Hematopoietic multipotent progenitor cell treated with erythropoietin and hydrocortisone succinate and interleukin-3 and kit ligand, for 15 days (in vitro differentiated cells): ENCODE measurements at regions not wholly inside any gene's neighbourhood (a gene's known extent, or its start where the extent isn't known, plus 50 kb on each side); places are given as distances from the start of the nearest gene placed in this dataset.

Experiments used
- DNase-seq: peaks from one replicate; pipeline ENCODE4 v3.0.0-alpha.2; 2015; ENCODE audit warnings: low spot score

GRCh38 chr7:130880668-130881067 is 146.7 kb upstream of the KLF14 start:
- DNase-seq = no peak

DNA sequence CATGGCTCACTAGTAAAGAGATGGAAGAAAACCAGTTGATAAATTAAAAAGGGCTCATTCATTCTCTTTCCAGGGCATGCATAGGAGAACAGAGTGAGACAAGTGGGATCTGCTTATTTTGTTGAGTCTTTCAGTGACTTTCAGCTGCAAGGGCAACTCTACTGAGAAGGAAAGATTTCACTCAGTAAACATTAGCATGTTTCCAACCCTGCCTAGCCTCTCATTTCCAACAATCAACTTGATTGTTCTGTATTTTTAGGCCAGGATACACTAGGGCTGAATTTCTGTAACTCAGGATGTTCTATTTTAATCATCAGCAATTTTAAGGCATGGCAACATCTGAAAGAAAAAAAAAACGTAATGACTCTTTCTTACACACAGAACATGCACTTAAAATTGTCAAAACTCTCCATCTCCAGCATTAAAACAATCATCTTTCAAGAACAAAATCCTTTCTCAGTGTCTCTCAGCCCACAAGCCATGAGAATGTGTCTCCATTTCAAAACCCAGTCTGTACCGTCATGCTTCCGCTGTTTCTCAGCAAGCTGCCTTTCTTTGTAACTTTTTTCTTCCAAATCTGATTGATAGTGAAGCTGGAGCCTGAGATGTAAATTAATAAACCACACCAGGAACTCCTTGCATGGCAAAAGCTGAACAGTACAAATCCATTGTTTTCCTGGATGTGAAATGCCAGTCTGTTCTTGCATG is 147.2 kb upstream of the KLF14 start:
- DNase-seq = no peak

DNA sequence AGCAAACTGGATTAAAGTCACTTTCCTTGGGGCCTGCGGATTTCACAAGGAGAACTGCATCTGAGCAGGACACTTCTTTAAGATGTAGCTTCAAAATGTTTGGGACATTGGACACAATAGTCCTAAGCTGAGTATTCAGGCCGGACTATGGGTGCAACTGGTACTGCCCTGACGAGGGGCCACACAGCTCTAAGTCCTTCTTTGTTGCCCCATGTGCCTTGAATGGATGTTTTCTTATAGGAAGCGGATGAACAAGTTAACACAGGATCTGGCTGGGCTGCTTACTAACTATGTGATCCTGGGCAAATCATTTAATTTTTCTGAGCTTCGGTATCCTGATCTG is 147.8 kb upstream of the KLF14 start:
- no peak for DNase-seq

DNA sequence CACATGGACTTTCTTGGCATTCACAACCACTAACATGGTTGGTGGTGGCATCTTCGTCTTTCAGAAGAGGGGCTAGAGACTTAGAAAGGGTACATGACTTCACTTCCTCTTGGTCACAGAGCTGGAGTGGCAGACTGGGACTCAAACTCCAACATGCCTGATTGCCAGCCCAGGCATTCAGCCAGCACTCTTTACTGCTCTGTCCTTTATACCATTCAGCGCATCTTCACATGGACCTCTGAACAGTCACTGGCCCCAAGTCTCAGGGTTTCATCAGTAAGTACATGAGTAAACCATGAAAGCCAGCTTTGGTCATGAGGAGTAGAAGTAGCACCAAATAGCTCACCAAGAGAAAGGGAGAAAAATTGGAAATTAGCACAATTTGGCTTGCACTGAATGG is 148.4 kb upstream of the KLF14 start:
- DNase-seq = no peak

DNA sequence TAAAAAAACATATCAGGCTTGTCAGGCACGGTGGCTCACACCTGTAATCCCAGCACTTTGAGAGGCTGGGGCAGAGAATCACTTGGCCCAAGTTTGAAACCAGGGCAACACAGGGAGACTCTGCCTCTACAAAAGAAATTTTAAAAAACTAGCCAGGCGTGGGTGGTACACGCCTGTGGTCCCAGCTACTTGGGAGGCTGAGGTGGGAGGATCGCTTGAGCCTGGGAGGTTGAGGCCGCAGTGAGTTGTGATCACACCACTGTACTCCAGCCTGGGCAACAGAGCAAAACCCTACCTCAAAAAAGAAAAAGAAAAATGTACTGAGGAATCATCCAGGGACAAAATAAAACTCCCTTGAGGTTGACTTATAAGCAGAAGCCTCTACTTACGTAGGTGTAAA is 149.9 kb upstream of the KLF14 start:
- no peak for DNase-seq

- DNase-seq = no peak
Measured at GRCh38 chr7:130884437-130885417, 150.7 kb upstream of the KLF14 start.

DNA sequence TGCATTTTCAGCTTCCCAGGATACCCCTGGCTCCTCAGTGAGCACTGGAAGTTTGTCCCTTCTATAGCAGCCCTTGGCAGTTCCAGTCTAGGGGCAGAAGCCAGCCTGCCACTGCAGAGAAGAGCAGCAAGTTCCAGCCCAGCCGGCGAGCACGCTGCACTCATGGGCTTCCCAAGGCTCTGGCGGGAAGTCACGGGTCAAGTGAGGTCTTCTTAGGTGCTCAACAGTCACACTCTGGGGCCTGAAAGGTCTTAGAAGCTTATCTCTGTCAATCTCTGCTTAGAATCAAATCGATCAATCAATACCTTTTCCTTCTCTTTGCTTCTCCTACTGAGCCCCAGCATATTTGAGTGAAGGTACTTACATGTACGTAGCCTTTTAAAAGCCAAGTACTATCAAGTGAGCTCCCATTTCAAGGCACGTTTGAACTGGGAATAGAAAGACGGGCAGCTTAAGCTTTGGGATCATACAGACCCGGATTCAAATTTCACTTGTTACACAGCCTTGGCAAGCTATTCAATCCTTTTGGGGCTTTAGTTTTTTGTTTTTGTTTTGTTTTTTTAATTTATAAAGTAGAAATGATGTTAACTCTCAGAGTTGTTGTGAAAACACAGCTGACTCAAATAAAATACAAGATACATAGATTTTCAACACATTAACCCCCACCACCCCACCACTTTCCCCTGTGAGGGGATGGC is 152.6 kb upstream of the KLF14 start:
- DNase-seq = no peak

DNA sequence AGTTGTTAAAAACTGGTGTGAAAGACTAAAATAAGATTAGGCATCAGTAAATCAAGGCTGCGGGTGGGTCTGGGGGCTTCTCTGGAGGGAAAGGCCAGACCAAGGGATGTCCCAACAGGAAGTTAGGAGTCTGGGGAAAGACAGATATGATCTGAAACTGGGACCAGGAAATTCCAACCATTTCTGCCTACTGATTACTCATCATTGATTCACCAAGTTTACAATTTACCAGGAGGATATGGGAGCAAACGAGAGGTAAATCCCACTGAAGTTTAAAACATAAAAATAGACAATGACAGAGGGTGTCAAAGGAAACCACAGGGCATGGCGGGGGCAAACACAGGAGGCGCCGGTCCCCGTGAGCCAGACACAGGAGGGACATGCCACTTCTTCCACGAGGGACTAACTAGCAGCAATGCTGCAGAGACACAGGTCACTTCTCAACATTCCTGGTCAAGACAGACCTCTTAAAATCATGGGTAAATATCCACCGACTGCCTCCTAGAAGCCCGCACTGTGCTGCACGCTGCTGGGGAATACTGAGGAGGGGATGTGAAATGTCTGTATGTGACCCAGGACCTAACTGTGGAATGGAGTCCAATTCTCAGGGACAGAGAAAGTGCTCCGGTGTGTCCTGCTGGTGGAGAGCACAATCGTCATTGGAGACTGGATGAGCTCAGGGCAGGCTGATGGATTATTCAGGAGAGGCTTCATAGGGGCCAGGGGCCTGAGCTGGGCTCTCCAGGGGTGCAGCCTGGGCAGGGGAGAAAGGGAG is 153.4 kb upstream of the KLF14 start:
- no peak for DNase-seq

DNA sequence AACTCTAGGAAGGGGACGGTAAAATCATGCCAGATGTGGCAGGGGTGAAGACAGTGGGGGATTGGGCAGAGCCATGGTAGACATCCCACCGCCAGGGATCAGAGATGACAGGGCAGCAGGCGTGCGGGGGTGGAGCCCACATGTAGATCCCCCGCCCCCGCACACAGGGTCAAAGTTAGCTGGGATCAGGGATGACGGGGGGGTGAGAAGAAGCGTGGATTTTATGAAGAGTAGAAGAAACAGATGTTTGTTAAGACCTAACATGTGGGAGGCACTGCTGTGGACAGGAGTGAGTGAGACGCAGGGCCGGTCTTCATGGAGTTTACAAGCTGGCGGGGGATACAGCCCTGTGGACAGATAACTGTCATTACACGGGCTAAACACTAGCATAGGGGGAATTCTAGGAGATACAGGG is 154.0 kb upstream of the KLF14 start:
- DNase-seq = no peak

- no peak for DNase-seq
Measured at GRCh38 chr7:130888468-130888867, 154.5 kb upstream of the KLF14 start.

DNA sequence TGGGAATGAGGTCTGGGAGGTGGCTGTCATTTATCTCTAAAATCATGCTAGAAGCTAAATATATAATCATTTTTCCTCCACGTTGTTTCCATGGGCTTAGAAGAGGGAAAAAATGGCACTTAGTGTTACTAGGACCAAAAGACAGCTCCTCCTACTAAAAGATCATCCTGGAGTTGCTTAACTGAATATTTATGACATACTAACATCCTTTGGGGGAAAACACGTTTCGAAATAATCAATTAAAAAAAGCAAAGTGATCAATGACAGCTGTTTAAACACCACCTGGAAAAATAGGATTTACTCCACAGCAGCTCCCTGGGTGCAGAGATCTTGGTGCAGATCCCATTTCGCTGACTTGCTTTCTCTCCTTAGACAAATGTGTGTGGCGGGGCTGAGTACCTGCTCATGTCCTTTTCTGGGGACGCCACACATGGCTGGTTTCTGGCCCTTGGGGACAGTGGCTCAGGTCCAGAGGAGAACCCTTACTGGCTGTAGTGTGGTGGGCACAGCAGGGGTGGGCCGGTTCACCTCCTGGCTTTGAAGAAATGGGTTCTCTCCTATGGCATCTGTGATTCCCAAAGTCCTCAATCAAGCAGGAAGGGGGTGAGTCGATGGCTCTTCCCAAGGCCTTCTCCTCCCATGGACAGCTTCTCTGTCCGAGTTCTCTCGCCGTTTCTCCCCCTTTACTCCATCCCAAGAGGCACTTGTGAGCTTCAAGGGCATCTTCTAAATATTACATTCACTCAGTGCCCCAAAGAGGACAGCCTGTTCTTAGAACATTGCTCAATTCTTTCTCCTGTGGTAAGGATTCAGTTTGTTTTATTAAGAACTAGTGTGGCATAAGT is 156.4 kb upstream of the KLF14 start:
- no peak for DNase-seq

GRCh38 chr7:130891254-130892094 is 157.5 kb upstream of the KLF14 start:
- no peak for DNase-seq

- DNase-seq = no peak
Measured at GRCh38 chr7:130893441-130893894, 159.5 kb upstream of the KLF14 start.

- DNase-seq = no peak
Measured at GRCh38 chr7:130894146-130894908, 160.3 kb upstream of the KLF14 start.

DNA sequence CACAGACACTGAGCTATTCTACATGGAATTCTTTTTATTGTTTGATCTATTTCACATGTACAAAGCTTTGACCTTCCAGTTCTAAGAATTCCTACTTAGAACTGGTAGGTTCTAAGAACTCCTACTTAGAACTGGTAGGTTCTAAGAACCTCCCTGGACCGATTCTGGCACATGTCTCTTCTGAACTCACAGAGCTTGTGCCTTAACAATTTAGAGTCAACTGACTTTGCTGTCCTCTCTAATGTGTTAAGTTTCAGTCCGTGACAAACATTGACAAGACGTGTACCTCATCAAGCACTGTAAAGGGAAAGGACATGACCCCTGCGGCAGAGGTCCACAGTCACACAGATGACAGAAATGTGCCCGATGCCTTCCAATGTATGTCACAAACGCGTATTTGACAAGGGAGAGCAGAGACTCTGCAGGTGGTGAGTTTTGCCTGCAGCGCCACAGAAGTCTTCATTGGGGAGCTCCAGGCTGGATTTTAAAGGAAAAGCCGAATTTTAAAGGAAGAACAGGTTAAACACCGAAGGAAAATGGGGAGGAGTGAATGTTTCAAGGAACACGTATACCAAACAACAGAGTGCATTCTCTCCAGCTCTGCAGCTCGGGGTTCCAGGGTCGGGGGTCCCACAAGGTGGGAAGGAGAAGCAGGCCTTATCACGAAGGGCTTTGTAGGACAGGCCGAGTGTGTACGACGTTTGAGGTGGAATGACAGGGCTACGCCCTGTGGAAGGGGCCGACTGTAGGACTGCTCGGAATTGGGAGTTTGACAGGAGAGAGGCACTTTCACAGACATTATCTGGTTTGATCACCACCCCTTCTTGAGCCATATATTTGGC is 161.1 kb upstream of the KLF14 start:
- DNase-seq = no peak

DNA sequence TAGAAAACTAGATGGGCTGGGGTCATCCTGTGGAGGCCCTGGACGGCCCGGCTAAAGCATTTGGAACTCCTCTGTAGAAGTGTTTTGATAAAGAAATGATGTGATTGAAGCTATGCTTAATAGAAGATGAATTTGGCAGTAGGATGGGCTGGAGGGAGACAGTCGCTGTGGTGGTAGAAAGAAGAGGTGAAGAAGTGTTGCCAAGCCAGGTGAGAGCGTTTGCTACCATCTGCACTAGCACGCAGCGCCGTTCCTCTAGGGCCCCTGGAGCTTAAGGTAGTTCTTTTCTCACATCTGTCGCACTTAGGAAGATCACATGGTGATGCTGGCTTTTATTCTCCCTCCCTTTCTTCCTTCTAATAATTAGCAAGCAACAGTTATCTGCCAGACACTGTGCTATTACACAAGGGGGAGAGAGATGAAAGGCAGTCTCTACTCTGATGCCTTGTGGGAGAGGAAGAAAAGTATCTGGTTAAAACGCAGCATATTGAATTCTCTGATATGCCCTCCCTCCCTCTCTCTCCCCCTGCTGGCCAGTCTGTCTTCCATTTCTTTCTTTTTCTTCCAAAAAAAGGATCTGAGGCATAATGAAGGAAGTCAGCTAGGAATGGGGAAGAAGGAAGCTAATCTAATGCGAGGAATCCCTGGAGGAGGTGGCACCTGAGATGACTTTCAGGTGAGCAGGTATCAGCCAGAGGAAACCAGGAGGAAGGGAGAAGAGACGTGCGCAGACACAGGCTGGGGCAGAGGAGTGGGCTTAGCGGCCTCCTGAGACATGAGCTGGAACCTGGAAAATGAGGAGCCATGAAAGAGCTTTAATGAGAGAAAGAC is 162.3 kb upstream of the KLF14 start:
- DNase-seq = peak; percentile 25

DNA sequence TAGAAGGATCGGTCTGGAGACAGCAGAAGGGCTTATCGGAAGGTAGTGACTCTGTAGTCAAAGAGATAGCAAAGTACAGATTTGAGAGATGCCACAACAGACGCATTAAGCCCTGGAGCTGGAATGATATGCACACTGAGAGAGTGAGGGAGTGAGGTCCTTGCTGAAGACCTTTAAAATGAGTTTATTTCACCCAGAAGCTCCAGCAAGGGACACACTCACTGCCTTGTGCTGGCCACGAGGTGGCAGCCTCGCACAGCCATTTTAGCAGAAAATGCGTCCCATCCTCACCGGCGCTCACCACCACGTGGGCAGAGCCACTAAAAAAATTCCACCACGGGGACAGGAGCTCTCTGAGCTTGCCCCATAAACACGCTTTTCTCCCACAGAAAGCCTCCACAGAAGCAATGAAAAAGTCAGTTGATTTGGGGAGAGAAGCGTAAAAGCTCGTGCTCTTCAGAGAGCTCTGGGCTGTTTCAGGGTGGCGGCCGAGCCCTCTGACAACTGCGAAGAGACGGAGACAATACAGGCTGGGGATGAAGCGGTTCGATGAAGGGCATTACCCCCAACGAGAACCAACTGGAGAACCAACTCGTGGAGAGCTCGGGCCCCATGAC is 163.0 kb upstream of the KLF14 start:
- peak; percentile 72 for DNase-seq
